ENCODE measurements at regions not wholly inside any gene's neighbourhood (a gene's known extent, or its start where the extent isn't known, plus 50 kb on each side); places are given as distances from the start of the nearest gene placed in this dataset. TPM values are rescaled to one million over a fixed set of nuclear protein-coding genes. Genes with fewer than 3 reads are reported as not detected.

DNA sequence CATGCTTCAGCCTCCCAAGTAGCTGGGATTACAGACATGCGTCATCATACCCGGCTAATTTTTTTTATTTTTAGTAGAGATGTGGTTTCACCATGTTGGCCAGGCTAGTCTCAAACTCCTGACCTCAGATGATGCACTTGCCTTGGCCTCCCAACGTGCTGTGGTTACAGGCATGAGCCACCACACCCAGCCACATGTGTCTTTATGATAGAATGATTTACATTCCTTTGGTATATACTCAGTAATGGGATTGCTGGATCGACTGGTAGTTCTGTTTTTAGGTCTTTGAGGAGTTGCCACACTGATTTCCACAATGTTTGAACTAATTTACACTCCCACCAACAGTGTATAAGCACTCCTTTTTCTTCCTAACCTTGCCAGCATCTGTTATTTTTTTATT, 276.2 kb downstream of the METTL15 start:
- intact Hi-C loops (cut with DNase I): no loop called here
- FAIRE-seq: no peak
- H3K9ac ChIP-seq (ENCODE audit: low read length in 3 of 3): no peak overlapping the region

DNA sequence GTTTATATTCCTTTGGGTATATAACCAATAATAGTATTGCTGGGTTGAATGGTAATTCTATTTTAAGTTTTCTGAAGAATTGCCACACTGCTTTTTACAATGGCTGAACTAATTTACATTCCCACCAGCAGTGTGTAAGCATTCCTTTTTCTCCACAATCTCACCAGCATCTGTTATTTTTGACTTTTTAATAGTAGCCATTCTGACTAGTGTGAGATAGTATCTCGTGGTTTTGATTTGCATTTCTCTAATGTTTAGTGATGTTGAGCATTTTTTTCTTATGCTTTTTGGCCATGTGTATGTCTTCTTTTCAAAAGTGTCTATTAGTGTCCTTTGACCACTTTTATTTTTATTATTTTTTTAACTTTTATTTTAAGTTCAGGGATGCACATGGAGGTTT, 275.3 kb downstream of the METTL15 start:
- no peaks in the 10 kb centered on the region for H3K4me1 ChIP-seq (ENCODE audit: control insufficient read depth in 2 of 3, insufficient read depth in 2 of 3, low read depth in 1 of 3, low read length in 3 of 3)
- FAIRE-seq: no peak
- H3K36me3 ChIP-seq (ENCODE audit: control insufficient read depth in 2 of 3, insufficient read depth in 3 of 3, low read length in 3 of 3): no peaks in the 10 kb centered on the region
- no peak overlapping the region for H3K9ac ChIP-seq (ENCODE audit: low read length in 3 of 3)
- peaks cover 0 to 9% (median 0%) of the 10 kb centered on the region in 3 donors for H3K9me3 ChIP-seq (ENCODE audit: control insufficient read depth in 2 of 3, insufficient read depth in 1 of 3, low read length in 3 of 3)
- intact Hi-C loops (cut with DNase I): no loop called here
- no peak for DNase-seq
- H3K27me3 ChIP-seq (ENCODE audit: control insufficient read depth, insufficient read depth, low read length): no peaks in the 10 kb centered on the region
- H3K27ac ChIP-seq (ENCODE audit: low read depth in 2 of 2, low read length in 2 of 2): no peak overlapping the region
- no peak overlapping the region for H3K4me3 ChIP-seq (ENCODE audit: low read length in 3 of 3)
- TF ChIP-seq CTCF (IDR thresholded peaks at IDR 0.05; ENCODE audit: borderline replicate concordance, extremely low read depth, insufficient read depth): no peak

More for the DNA sequence above, 276.2 kb downstream of the METTL15 start:
- Histone ChIP-seq H3K4me1 (ENCODE audit: control insufficient read depth in 2 of 3, insufficient read depth in 2 of 3, low read depth in 1 of 3, low read length in 3 of 3) (no peaks in the 10 kb centered on the region), H3K36me3 (ENCODE audit: control insufficient read depth in 2 of 3, insufficient read depth in 3 of 3, low read length in 3 of 3) (no peaks in the 10 kb centered on the region), H3K27ac (ENCODE audit: low read depth in 2 of 2, low read length in 2 of 2) (no peak overlapping the region), H3K9me3 (ENCODE audit: control insufficient read depth in 2 of 3, insufficient read depth in 1 of 3, low read length in 3 of 3) (peaks cover 0 to 9% (median 0%) of the 10 kb centered on the region in 3 donors), H3K4me3 (ENCODE audit: low read length in 3 of 3) (no peak overlapping the region), H3K27me3 (ENCODE audit: control insufficient read depth, insufficient read depth, low read length) (no peaks in the 10 kb centered on the region)
- no peak for DNase-seq
- TF ChIP-seq CTCF (IDR thresholded peaks at IDR 0.05; ENCODE audit: borderline replicate concordance, extremely low read depth, insufficient read depth): no peak

Small RNA genes lying in the stretch of these regions (microRNA-seq; reads per million reads assigned to microRNA genes)
- gene MIR8068: not detected

All from kidney (tissue), 13 donors.